Thymus (tissue), 11 donors: ENCODE measurements at regions not wholly inside any gene's neighbourhood (a gene's known extent, or its start where the extent isn't known, plus 50 kb on each side); places are given as distances from the start of the nearest gene placed in this dataset.

Experiments
- DNase-seq, 9 donors: peaks; one replicate each; pipeline ENCODE4 v3.0.0-alpha.2; 2013; ENCODE audit warnings: low spot score in 9 of 9, low read depth in 6 of 9, missing footprints in 1 of 9
- H3K27ac ChIP-seq, 2 donors: one replicate each; pipeline ENCODE4 v1.5.1; 2013; ENCODE audit warnings: control low read depth in 1 of 2, low read depth in 1 of 2, low read length in 1 of 2, mild to moderate bottlenecking in 1 of 2, moderate library complexity in 1 of 2
- H3K27me3 ChIP-seq, 2 donors: one replicate each; pipeline ENCODE4 v1.5.1; 2013; ENCODE audit warnings: low read length in 1 of 2; ENCODE audit not compliant: control insufficient read depth in 2 of 2, insufficient read depth in 1 of 2
- H3K36me3 ChIP-seq, 2 donors: one replicate each; pipeline ENCODE4 v1.5.1; 2013; ENCODE audit warnings: low read length in 1 of 2, mild to moderate bottlenecking in 1 of 2, moderate library complexity in 1 of 2; ENCODE audit not compliant: control insufficient read depth in 2 of 2, insufficient read depth in 2 of 2
- H3K4me1 ChIP-seq, 2 donors: one replicate each; pipeline ENCODE4 v1.5.1; 2013; ENCODE audit warnings: low read length in 2 of 2; ENCODE audit not compliant: control insufficient read depth in 2 of 2, insufficient read depth in 2 of 2
- H3K4me3 ChIP-seq, 2 donors: one replicate each; pipeline ENCODE4 v1.5.1; 2013; ENCODE audit warnings: low read length in 2 of 2, control low read depth in 1 of 2, mild to moderate bottlenecking in 1 of 2
- H3K9me3 ChIP-seq, 2 donors: one replicate each; pipeline ENCODE4 v1.5.1; 2013; ENCODE audit warnings: low read length in 1 of 2, mild to moderate bottlenecking in 1 of 2; ENCODE audit not compliant: control insufficient read depth in 2 of 2, insufficient read depth in 1 of 2
- WGBS: extraction: QIAGEN DNeasy Blood & Tissue Kit; methylation state at CpG from one replicate; pipeline ENCODE4 v1.1.7; 2013; 5-methylcytosine and 5-hydroxymethylcytosine counted together
- donor health status: healthy.

- Histone ChIP-seq H3K27me3 (peaks cover 0 to 2% of the 10 kb centered on the region in 2 donors), H3K36me3 (no peaks in the 10 kb centered on the region), H3K9me3 (peaks cover 1 to 34% of the 10 kb centered on the region in 2 donors), H3K4me1 (no peaks in the 10 kb centered on the region), H3K27ac (no peak overlapping the region), H3K4me3 (no peak overlapping the region)
- DNase-seq: no peak
- WGBS: 94% methylated on average over 20 of the region's 20 CpGs
Measured at GRCh38 chr6:169853196-169854082, 102.0 kb downstream of the ERMARD start.

GRCh38 chr6:169852504-169853195, 101.2 kb downstream of the ERMARD start:
- no peak overlapping the region for H3K27ac ChIP-seq
- H3K9me3 ChIP-seq: peaks cover 0 to 26% of the 10 kb centered on the region in 2 donors
- peaks cover 0 to 2% of the 10 kb centered on the region in 2 donors for H3K27me3 ChIP-seq
- WGBS: 92% methylated on average over 5 of the region's 5 CpGs
- H3K36me3 ChIP-seq: no peaks in the 10 kb centered on the region
- no peak for DNase-seq
- H3K4me1 ChIP-seq: no peaks in the 10 kb centered on the region
- H3K4me3 ChIP-seq: no peak overlapping the region

- no peak overlapping the region for H3K4me3 ChIP-seq
- peaks cover 0 to 18% of the 10 kb centered on the region in 2 donors for H3K9me3 ChIP-seq
- DNase-seq: no peak
- H3K27me3 ChIP-seq: peaks cover 0 to 2% of the 10 kb centered on the region in 2 donors
- H3K27ac ChIP-seq: no peak overlapping the region
- WGBS: 87% methylated on average over 22 of the region's 22 CpGs
- no peaks in the 10 kb centered on the region for H3K4me1 ChIP-seq
- H3K36me3 ChIP-seq: no peaks in the 10 kb centered on the region
Measured at GRCh38 chr6:169851641-169852503, 100.5 kb downstream of the ERMARD start.

GRCh38 chr6:169850746-169851145, 99.3 kb downstream of the ERMARD start:
- WGBS: 97% methylated on average over 13 of the region's 13 CpGs
- DNase-seq: no peak
- no peak overlapping the region for H3K27ac ChIP-seq

GRCh38 chr6:169850154-169850553, 98.7 kb downstream of the ERMARD start:
- no peaks in the 10 kb centered on the region for H3K36me3 ChIP-seq
- no peak for DNase-seq
- peaks cover 0 to 4% of the 10 kb centered on the region in 2 donors for H3K27me3 ChIP-seq
- H3K9me3 ChIP-seq: peaks cover 0 to 11% of the 10 kb centered on the region in 2 donors
- H3K4me3 ChIP-seq: no peak overlapping the region
- no peak overlapping the region for H3K27ac ChIP-seq
- WGBS: 95% methylated on average over 10 of the region's 10 CpGs
- no peaks in the 10 kb centered on the region for H3K4me1 ChIP-seq

More at GRCh38 chr6:169850746-169851145, 99.3 kb downstream of the ERMARD start:
- H3K9me3 ChIP-seq: peaks cover 0 to 11% of the 10 kb centered on the region in 2 donors
- H3K36me3 ChIP-seq: no peaks in the 10 kb centered on the region
- H3K27me3 ChIP-seq: peaks cover 0 to 4% of the 10 kb centered on the region in 2 donors
- H3K4me3 ChIP-seq: no peak overlapping the region
- no peaks in the 10 kb centered on the region for H3K4me1 ChIP-seq

GRCh38 chr6:169849396-169849795, 98.0 kb downstream of the ERMARD start:
- peaks cover 0 to 10% of the 10 kb centered on the region in 2 donors for H3K9me3 ChIP-seq
- H3K36me3 ChIP-seq: no peaks in the 10 kb centered on the region
- no peaks in the 10 kb centered on the region for H3K4me1 ChIP-seq
- peaks cover 0 to 4% of the 10 kb centered on the region in 2 donors for H3K27me3 ChIP-seq
- H3K27ac ChIP-seq: no peak overlapping the region
- DNase-seq: no peak
- no peak overlapping the region for H3K4me3 ChIP-seq
- WGBS: 93% methylated on average over 14 of the region's 14 CpGs

- no peaks in the 10 kb centered on the region for H3K4me1 ChIP-seq
- no peak overlapping the region for H3K4me3 ChIP-seq
- H3K36me3 ChIP-seq: no peaks in the 10 kb centered on the region
- WGBS: 96% methylated on average over 13 of the region's 13 CpGs
- peaks cover 0 to 5% of the 10 kb centered on the region in 2 donors for H3K27me3 ChIP-seq
- DNase-seq: no peak
- H3K9me3 ChIP-seq: peaks cover 0 to 5% of the 10 kb centered on the region in 2 donors
- H3K27ac ChIP-seq: no peak overlapping the region
Measured at GRCh38 chr6:169848946-169849345, 97.5 kb downstream of the ERMARD start.

- no peak for DNase-seq
- no peaks in the 10 kb centered on the region for H3K4me1 ChIP-seq
- no peak overlapping the region for H3K27ac ChIP-seq
- no peak overlapping the region for H3K4me3 ChIP-seq
- 95% methylated on average over 8 of the region's 8 CpGs for WGBS
- peaks cover 0 to 8% of the 10 kb centered on the region in 2 donors for H3K27me3 ChIP-seq
- no peaks in the 10 kb centered on the region for H3K36me3 ChIP-seq
- no peaks in the 10 kb centered on the region for H3K9me3 ChIP-seq
Measured at GRCh38 chr6:169847901-169848311, 96.5 kb downstream of the ERMARD start.
